ENCODE measurements at regions not wholly inside any gene's neighbourhood (a gene's known extent, or its start where the extent isn't known, plus 50 kb on each side); places are given as distances from the start of the nearest gene placed in this dataset.

DNA sequence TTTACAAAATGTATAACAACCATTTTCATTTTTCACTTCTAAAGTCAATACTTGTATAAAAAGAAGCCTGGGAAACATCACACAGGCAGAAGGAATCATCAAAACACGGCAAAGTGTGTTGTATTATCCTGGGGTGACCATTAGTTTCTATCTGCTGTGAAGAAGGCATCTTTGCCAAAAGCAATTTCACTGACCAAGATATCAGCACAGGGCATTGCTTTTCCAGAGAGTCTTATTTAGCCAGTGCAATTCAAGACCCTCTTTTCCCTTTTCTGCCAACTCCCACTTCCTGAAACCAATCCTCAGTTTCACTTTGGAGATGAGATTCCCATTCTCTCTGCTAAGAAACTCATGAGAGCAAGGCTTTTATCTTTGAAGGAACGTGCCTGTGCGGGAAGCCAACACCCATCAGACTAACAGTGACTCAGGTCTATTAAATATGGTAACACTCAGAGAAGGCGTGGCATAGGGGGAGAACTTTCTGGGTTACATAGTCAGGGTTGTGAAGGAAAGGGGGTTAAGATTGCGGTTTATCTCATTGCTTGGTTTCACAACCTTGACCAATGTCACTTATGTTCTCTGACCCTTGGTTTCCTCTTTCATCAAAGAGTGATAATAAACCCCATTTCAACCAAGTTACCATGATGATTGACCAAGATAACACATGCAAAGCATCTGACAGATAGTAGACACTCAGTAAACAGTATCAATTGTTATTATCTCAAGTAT lies 666.9 kb upstream of the KLF4 start:
- no peak for DNase-seq (ENCODE audit: low spot score)
- TF ChIP-seq, protein P1, sequence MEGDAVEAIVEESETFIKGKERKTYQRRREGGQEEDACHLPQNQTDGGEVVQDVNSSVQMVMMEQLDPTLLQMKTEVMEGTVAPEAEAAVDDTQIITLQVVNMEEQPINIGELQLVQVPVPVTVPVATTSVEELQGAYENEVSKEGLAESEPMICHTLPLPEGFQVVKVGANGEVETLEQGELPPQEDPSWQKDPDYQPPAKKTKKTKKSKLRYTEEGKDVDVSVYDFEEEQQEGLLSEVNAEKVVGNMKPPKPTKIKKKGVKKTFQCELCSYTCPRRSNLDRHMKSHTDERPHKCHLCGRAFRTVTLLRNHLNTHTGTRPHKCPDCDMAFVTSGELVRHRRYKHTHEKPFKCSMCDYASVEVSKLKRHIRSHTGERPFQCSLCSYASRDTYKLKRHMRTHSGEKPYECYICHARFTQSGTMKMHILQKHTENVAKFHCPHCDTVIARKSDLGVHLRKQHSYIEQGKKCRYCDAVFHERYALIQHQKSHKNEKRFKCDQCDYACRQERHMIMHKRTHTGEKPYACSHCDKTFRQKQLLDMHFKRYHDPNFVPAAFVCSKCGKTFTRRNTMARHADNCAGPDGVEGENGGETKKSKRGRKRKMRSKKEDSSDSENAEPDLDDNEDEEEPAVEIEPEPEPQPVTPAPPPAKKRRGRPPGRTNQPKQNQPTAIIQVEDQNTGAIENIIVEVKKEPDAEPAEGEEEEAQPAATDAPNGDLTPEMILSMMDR (IDR thresholded peaks at IDR 0.05; ENCODE audit: extremely low read depth, missing control alignments) = no peak

DNA sequence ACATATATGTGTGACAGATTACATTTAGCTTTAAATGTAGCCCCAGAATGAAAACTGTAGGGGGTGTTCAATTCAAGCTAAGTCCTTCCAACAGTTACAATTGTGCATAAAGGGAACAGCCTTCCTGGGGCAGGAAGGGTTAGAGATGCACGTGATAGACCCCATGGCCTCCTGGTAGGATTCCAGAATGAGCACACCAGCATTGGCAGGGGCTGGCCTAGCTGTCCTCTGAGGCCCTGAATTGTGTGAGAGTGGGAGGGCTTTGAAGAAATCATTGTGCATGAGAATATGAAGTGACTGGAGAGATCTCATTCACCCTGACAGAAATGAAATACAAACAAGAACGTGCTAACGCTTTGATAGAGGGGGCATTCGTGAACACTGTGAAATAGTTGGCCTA lies 663.8 kb upstream of the KLF4 start:
- no peak for DNase-seq (ENCODE audit: low spot score)
- TF ChIP-seq, protein P1 (IDR thresholded peaks at IDR 0.05; ENCODE audit: extremely low read depth, missing control alignments) = no peak

DNA sequence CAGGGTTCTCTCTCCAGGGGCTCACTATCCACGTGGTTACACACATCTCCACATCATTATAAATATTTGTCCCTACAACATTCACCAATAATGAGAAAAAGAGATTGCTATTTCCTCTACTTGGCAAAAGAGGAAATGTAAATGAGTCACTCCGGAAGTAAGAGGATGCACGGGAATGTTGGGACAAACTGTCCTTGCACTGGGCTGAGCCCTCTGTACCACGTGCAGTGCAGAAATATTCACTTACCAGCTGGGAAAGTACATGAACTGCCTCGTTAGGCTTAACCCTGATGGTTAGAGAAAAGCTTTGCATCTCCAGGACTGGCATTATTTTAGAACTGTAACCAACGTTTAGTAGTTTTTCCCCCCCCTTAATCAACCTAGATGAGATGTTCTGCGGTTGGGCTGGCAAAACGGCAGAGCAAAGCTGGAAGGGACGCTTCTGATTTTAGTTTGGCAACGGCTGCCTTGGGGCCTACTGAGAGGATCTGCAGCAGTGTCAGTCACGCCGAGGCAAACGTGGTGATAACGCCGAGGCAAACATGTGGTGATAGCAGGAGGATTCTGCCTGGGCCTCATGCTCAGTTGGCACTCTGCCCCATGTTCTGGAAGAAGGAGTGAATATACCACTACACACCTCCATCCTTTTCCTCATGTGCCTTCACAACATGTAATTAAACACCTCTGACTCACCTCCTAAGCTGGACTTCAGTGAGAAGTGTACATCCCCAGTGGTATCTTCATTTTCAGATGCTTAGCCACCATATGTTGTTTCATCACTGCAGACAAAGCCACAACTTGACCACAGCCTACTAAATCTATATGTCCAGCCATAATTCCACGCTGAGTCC lies 661.4 kb upstream of the KLF4 start:
- no peak for DNase-seq (ENCODE audit: low spot score)

GRCh38 chr9:108149326-108149725 lies 659.8 kb upstream of the KLF4 start:
- TF ChIP-seq, protein P1 (IDR thresholded peaks at IDR 0.05; ENCODE audit: extremely low read depth, missing control alignments) = no peak
- DNase-seq (ENCODE audit: low spot score) = no peak

More for the DNA sequence above, 661.4 kb upstream of the KLF4 start:
- TF ChIP-seq, protein P1 (IDR thresholded peaks at IDR 0.05; ENCODE audit: extremely low read depth, missing control alignments) = no peak

- TF ChIP-seq, protein P1 (IDR thresholded peaks at IDR 0.05; ENCODE audit: extremely low read depth, missing control alignments) = no peak
Observed at GRCh38 chr9:108142504-108143201, 653.1 kb upstream of the KLF4 start.

DNA sequence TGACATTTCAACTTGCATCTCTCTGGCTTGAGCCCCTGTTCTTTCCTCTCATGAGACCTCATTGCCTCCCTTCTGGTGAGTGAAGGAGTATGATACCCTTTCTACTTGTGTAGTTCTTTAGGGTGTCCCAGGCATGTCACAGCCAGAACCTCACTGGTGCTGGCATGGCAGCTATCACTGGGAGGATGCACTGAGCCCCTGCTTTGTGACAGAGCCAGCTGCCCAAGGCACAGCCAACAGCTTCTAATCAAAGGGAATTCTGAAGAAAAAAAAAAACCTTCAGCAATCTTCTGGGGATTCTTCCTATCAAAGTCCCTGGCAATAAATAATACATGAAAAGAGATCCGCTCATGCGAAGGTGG lies 652.6 kb upstream of the KLF4 start:
- TF ChIP-seq, protein P1 (IDR thresholded peaks at IDR 0.05; ENCODE audit: extremely low read depth, missing control alignments) = no peak
- DNase-seq (ENCODE audit: low spot score) = no peak

More at GRCh38 chr9:108142504-108143201, 653.1 kb upstream of the KLF4 start:
- DNase-seq (ENCODE audit: low spot score) = no peak

GRCh38 chr9:108139900-108140299 lies 650.3 kb upstream of the KLF4 start:
- TF ChIP-seq, protein P1 (IDR thresholded peaks at IDR 0.05; ENCODE audit: extremely low read depth, missing control alignments) = no peak
- DNase-seq (ENCODE audit: low spot score) = no peak
